GM19238 (cell line): ENCODE measurements at regions not wholly inside any gene's neighbourhood (a gene's known extent, or its start where the extent isn't known, plus 50 kb on each side); places are given as distances from the start of the nearest gene placed in this dataset.

ENCODE experiments used
- DNase-seq: peaks from one replicate; pipeline ENCODE4 v3.0.0; 2011; ENCODE audit warnings: low spot score; ENCODE audit not compliant: insufficient read length

DNA sequence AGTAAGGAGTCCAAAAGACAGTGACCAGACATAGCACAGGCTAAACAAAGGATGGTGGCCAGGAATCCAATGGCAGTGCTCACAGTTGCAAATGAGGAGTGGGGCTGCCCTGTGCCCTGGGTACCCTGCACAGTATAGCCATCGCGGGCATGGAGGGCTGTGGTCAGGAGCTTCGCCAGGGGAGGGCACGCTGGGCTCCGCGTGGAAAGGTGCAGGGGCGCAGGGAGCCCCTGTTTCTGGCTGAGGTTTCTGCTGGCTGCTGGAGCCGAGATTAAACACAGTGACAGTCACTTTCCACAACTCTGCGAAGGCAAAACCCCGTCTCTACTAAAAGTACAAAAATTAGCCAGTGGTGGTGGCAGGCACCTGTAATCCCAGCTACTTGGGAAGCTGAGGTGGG, 194.7 kb downstream of the GALR1 start:
- DNase-seq, result no peak

- DNase-seq, result no peak
These were observed 198.4 kb downstream of the GALR1 start for GRCh38 chr18:77448046-77448445.

GRCh38 chr18:77455004-77455403, 205.4 kb downstream of the GALR1 start:
- no peak for DNase-seq

- no peak for DNase-seq
These were observed 208.0 kb downstream of the GALR1 start for GRCh38 chr18:77457681-77458080.

DNA sequence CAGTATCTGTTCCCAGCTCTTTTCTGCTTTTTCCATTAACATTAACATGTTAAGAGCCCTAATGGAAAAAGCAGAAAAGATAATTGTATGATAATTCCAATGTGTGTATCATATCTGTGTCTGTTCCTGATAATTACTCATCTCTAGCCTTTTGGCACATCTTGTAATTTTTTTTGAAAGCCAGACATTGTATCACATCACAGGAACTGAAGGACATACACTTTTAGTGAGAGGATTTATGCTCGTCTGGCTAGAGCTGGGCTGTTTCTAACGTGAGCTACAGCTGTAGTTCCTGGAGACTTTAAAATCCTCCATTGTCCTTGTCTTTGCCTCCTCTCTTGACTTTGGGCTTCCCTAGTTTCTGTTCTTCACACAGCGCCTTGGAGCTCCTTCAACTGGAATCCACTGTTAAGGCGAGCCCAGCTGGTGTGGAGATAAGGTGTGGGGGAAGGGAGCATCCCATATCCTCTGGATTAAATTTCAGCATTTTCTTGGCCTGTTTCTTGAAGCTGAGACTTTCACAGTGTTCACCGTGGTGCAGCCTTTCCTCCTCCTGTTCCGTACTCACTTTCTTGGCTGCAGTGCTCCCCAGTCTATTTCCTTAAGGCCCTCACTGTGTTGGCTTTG, 211.5 kb downstream of the GALR1 start:
- DNase-seq, result no peak

DNA sequence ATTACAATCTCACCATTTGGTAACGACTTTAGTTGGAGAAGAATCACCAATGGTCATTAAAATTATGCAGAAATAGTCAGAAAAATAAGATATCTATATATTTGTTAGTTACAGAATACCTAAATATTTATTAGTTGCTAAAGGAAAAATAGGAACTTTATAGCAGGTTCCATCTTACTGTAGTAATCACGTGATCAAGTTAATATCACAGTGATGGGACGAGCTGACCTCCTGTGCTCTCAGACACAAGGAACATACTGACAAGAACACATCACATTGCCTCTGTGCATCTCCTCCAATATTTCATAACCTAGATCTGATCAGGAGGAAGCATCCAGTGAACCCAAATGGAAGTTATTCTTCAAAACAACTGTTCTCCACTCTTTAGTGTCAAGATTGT, 215.3 kb downstream of the GALR1 start:
- DNase-seq, result no peak

GRCh38 chr18:77466890-77467289, 217.2 kb downstream of the GALR1 start:
- no peak for DNase-seq

DNA sequence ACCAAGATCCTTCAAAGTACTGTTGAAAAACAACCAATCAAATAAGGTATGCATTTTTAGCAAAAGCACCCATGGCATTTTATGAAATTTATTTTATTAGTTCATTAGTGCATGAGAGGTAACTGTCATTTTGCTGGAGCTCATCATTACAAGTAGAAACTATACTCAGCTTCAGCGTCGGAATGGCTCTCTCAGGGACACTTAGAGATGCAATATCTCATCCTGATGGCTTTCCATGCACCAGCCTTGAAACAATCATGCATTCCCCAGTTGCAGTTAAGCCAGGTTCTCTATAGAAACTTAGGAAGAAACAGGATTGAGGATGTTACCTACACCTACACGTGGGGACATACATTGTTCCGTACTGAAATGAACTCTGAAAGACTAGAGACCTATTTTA, 219.5 kb downstream of the GALR1 start:
- no peak for DNase-seq

GRCh38 chr18:77470569-77471413, 221.1 kb downstream of the GALR1 start:
- no peak for DNase-seq

GRCh38 chr18:77472509-77472908, 222.9 kb downstream of the GALR1 start:
- no peak for DNase-seq

DNA sequence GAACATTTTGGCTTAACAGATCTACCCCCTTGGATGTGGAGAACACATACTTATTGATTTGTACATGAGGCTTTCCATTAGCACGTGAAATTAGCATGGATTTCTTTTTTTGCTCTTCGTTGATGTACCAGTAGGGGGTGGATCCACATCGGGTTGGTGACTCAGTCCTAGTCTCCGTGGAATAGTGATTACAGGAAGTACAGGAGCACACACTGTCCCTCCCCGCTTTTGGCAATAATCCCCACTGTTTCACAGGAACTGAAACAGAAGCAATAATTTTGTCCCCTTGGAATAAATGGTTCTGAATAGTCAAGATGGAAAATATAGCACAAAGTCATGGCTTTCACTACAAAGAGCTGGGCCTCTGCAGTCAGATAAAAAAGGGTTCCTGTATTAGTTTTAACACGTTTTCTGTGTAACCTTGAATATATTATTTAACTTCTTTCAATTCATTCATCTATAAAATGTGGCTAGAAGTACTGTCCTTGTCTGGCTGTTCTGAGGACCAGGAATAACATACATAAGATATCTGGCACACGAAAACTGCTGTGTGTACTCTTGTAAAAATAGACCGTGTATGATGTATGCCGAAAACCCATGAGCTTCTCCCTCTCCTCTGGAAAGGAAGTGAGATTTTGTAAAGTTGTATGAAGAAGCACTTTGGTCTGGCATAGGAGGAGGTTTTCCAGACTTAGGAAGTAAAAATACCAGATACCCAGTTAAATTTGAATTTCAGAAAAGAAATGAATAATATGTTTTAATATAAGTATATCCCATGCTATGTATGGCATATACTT, 229.2 kb downstream of the GALR1 start:
- DNase-seq, result no peak

DNA sequence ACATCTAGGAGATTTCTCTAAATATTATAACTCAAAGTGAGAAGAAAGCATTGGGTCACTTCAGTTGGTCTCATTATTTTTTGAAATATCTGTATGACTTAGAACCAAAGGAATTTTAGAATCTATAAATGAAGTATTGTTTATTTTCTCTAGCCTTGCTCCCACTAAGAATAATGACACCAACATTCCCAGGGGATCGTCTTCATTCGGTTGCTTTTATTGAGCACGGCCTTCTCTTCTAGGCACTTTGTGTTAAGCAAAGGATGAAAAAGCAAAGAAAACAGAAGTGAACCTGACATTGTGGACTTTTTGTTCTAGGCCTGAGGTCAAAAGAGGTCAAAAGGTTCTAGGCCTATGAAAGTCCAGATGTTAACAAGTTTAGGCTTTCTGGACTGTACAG, 231.9 kb downstream of the GALR1 start:
- DNase-seq, result no peak

DNA sequence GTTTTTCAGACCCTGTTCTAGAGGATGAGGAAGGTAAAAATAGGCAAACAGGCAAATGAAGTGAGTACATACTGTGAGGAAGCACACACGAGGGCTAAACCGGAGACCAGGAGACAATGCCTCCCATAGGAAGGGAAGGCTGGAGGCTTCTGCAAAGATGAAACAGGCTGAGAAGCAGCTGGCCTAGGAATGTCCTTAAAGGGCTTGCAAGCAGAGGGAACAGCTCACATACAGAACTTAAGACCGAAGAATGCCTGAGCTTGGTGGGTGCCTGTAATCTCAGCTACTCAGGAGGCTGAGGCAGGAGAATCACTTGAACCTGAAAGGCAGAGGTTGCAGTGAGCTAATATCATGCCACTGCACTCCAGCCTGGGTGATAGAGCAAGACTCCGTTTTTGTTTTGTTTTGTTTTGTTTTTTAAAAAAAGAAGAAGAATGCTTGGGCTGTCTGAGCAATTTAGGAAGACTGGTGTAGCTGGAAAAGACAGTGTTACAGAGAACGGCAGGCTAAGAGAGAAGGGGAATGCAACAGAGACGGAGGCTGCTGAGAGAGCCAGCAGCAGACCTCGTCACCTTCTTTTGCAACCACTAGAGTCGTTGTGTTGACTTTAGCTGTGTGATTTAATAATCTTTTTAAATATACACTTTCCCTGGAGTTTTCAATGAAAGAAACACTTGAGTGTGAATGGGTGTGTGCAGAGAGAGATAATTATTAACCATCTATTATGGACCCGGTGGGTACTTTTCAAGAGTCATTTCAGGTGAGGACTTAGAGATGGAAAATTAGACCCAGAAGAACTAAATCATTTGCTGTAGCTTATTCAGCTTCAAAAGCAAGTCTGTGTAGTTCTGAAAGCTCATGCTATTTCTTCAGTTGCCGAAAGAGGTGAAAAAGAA, 232.8 kb downstream of the GALR1 start:
- DNase-seq, result no peak

GRCh38 chr18:77486985-77487384, 237.3 kb downstream of the GALR1 start:
- DNase-seq, result no peak

DNA sequence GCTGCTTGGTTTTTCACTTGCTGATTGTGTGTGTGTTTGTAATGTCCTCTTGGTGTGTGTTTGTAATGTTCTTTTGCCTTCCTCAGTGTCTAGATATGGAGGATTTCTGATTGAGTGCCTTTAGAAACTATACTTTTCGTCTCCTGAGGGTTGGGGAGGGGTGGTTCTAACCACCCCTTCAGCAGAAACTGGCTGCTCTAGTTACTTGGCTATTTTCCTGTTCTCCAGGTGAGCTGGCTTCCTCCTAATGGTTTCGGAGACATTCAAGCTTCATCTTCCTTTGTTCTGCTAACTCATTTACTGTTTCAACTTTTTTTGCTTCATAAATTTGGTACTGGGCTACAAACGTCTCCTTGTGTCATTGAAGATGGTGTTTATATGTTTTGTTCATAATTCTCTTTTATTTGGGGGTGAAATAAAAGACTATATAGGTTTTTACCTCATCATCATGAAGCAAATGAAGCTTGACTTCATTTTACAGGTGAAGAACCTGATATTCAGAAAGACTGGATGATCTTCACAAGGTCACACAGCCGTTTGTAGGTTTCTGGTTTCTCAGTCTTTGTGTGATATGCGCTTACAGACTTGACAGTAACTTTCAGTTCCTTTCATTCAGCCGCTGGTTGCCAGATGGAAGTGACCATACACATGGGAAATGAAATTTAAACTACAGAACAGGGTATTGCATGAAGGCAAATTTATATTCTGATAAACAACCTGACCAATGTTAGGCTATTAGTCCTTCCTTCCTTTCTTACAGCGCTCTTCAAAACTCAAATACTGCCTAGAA, 238.5 kb downstream of the GALR1 start:
- no peak for DNase-seq

DNA sequence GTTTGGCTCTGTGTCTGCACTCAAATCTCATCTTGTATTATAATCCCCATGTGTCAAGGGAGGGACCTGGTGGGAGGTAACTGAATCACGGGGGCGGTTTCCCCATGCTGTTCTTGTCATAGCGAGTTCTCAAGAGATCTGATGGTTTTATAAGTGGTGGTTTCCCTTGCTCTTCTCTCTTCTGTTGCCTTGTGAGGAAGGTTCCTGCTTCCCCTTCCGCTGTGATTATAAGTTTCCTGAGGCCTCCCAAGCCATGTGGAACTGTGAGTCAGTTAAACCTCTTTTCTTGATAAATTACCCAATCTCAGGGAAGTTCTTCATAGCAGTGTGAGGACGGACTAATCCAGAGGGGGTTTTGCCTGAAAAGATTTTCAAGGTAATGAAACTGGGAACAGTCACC, 245.4 kb downstream of the GALR1 start:
- DNase-seq, result no peak

DNA sequence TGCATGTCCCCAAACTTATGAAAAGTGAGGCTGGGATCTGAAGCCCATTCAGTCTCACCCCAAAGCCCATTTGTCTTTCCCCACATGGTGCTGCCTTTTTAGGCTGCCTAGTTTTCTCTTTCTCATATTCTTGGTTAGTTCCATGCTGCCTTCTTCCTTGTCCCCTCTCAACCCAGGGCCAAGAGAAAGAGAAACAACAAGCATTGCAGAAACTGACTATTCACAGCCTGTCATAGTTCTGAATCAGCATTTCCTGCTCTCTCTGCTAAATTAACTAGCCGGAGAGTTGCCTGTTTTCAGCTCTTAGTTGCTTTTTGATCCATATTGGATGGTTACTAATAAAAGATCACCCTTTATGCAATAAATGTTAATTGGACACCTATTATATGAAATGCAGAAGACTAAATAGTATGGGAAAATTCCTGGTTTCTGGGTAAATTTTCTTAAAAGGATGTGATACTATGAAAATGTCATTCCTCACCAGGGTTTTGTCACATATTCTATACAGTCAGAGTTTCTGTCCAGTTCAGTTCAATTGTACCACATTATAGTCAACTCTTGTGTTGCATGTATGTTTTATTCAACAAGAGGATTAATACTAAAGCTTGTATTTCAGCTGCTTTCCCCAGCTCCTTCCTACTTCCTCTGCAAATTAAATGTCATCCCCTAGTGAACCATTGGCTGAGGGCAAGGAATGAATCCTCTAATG, 246.5 kb downstream of the GALR1 start:
- DNase-seq, result no peak

DNA sequence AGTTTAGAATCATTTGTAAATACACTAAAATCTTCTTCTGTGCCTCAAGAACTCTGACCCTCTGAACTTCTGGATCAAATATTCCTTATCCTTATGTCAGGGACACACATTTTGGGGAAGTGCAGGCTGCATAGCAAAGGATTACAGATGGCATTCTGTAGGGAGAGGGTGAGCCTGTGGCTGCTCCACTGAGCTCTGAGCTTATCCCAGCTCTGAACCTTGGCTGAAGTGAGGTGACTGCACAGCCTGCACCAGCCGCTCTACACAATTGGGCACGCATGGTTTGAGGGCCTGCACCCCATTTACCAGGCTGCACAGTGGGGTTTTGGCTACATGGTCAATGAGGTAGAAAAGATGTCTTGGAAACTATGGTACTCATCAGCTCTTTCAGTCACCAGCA, 251.6 kb downstream of the GALR1 start:
- no peak for DNase-seq

DNA sequence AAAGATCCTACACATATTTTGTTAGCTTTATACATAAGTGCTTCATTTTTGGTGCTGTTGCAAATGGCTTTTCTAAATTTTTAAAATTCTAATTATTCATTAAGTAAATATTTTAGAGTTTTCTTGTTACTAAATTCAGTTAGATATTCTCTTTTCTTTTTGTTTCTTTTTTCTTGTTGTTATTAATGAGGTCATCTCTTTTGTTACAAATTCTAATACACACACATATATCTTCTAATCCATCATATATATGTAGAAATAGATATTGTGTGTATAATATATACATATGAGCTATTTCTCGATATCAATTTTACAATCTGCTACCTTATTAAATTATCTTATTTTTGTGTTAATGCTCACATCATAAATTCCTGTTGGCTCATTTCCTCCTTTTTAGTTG, 255.9 kb downstream of the GALR1 start:
- DNase-seq, result no peak

GRCh38 chr18:77512152-77512551, 262.5 kb downstream of the GALR1 start:
- DNase-seq, result no peak
